Calu3 (cell line): ENCODE measurements at regions not wholly inside any gene's neighbourhood (a gene's known extent, or its start where the extent isn't known, plus 50 kb on each side); places are given as distances from the start of the nearest gene placed in this dataset.
A peak's percentile ranks its signal among the peaks of the same experiment; 100 is the strongest.

Source experiments
- BruUV-seq: library from RNA; stranded (reverse); fragments of 400-500 nt; replicated peaks from 2 replicates; lab custom pipeline; 2021; lab: Mats Ljungman, UMichigan
- CTCF ChIA-PET: fragments of 300-600 bp; sonication (Branson Sonifier 250); formaldehyde crosslinking; loops from one replicate; lab custom pipeline; 2022; ENCODE audit warnings: antibody characterized with exemption; lab: Charles Lee
- DNase-seq: peaks from one replicate; pipeline ENCODE4 v3.0.0; 2022
- H3K27ac Mint-ChIP-seq: one replicate; pipeline ENCODE4 v1.8.0; 2022; ENCODE audit warnings: mixed read lengths; ENCODE audit not compliant: unreplicated experiment
- H3K27me3 Mint-ChIP-seq: one replicate; pipeline ENCODE4 v1.8.0; 2022; ENCODE audit warnings: mixed read lengths; ENCODE audit not compliant: unreplicated experiment
- H3K36me3 Mint-ChIP-seq: one replicate; pipeline ENCODE4 v1.8.0; 2022; ENCODE audit warnings: mild to moderate bottlenecking, moderate library complexity, mixed read lengths; ENCODE audit not compliant: insufficient read depth, unreplicated experiment
- H3K4me1 Mint-ChIP-seq: one replicate; pipeline ENCODE4 v1.8.0; 2022; ENCODE audit warnings: mild to moderate bottlenecking, low read depth, mixed read lengths; ENCODE audit not compliant: unreplicated experiment
- H3K4me3 Mint-ChIP-seq: one replicate; pipeline ENCODE4 v1.8.0; 2022; ENCODE audit warnings: mild to moderate bottlenecking, low read depth, moderate library complexity, mixed read lengths; ENCODE audit not compliant: unreplicated experiment
- H3K9me3 Mint-ChIP-seq: one replicate; pipeline ENCODE4 v1.8.0; 2022; ENCODE audit warnings: low read depth, mixed read lengths; ENCODE audit not compliant: unreplicated experiment
- CTCF ChIP-seq: fragments of 200-600 bp; IDR thresholded peaks from one replicate; pipeline ENCODE4 v1.8.0; 2022; ENCODE audit warnings: antibody characterized with exemption; ENCODE audit not compliant: unreplicated experiment
- intact Hi-C: fragments of 100-400 bp; cut with micrococcal nuclease; formaldehyde crosslinking; loops from one replicate; pipeline ENCODE4 v1.10.0; 2022; ENCODE audit not compliant: unreplicated experiment

GRCh38 chr4:180630012-180630665 lies 1613.1 kb upstream of the TENM3 start:
- TF ChIP-seq CTCF, result no peak
- no TSS peak for BruUV-seq
- Mint-ChIP-seq H3K9me3 (no peaks in the 10 kb centered on the region), H3K27ac (no peak overlapping the region), H3K27me3 (no peaks in the 10 kb centered on the region), H3K36me3 (no peaks in the 10 kb centered on the region), H3K4me3 (no peak overlapping the region), H3K4me1 (no peaks in the 10 kb centered on the region)
- CTCF ChIA-PET, result no interaction called here
- intact Hi-C loops, result no loop called here
- no peak for DNase-seq

- Mint-ChIP-seq H3K4me3 (no peak overlapping the region), H3K27me3 (no peaks in the 10 kb centered on the region), H3K27ac (no peak overlapping the region), H3K36me3 (no peaks in the 10 kb centered on the region), H3K4me1 (no peaks in the 10 kb centered on the region), H3K9me3 (no peaks in the 10 kb centered on the region)
- DNase-seq, result no peak
- no TSS peak for BruUV-seq
- intact Hi-C loops, result no loop called here
- no peak for TF ChIP-seq CTCF
- CTCF ChIA-PET, result no interaction called here
Observed at GRCh38 chr4:180634306-180634705, 1608.9 kb upstream of the TENM3 start.

- Mint-ChIP-seq H3K9me3 (no peaks in the 10 kb centered on the region), H3K27ac (no peak overlapping the region), H3K36me3 (no peaks in the 10 kb centered on the region), H3K4me1 (no peaks in the 10 kb centered on the region), H3K27me3 (no peaks in the 10 kb centered on the region), H3K4me3 (no peak overlapping the region)
- no TSS peak for BruUV-seq
- DNase-seq, result peak; percentile 6
- no peak for TF ChIP-seq CTCF
- CTCF ChIA-PET, result no interaction called here
- intact Hi-C loops, result no loop called here
Observed at GRCh38 chr4:180635281-180635680, 1607.9 kb upstream of the TENM3 start.

GRCh38 chr4:180636696-180637404 lies 1606.4 kb upstream of the TENM3 start:
- CTCF ChIA-PET, result no interaction called here
- BruUV-seq, result no TSS peak
- Mint-ChIP-seq H3K27me3 (no peaks in the 10 kb centered on the region), H3K4me1 (no peaks in the 10 kb centered on the region), H3K36me3 (no peaks in the 10 kb centered on the region), H3K27ac (no peak overlapping the region), H3K9me3 (no peaks in the 10 kb centered on the region), H3K4me3 (no peak overlapping the region)
- intact Hi-C loops, result no loop called here
- DNase-seq, result no peak
- no peak for TF ChIP-seq CTCF
